Suppressor macrophage (primary cell): ENCODE measurements at regions not wholly inside any gene's neighbourhood (a gene's known extent, or its start where the extent isn't known, plus 50 kb on each side); places are given as distances from the start of the nearest gene placed in this dataset.

ENCODE experiments used
- DNase-seq, 4 experiments: peaks; one replicate each; pipeline ENCODE4 v3.0.0-alpha.2; 2020 to 2022

DNA sequence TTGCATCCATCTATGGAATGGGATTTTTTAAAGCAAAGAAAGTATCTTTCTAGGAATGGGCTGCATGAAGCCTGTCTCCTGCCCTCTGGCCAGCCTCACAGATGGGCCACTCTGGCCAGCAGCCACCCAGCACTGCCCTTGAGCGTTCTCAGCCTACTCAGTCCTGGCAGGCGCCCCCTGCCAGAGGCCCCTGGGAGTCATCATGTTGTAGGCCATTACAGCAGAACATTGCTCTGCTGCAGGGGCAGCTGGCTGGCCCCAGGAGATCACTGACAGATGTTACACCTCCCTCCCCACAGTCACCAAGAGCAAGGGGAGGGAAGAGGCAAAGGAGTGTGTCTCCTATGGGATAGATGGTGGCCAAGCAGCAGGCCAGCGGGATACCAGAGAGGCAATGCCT is 363.7 kb downstream of the NXPE2 start:
- DNase-seq = no peak

DNA sequence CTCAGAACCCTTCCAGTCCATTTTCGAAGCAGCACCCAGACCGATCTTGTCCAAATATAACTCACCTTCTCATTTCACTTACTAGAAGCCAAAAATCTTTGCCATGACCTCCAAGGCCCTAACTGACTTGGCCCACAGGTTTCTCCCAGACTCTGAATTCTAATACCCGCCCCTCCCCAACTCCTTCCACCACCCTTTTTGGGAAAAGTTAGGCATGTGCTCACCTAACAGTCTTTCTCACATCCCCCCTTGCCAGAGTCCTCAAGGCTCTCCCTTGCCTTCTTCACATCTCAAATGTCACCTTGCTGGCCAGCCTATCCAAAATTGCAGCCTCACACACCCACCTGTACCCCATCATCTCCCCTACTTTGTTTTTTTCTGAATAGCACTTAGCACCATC is 369.3 kb downstream of the NXPE2 start:
- no peak for DNase-seq

DNA sequence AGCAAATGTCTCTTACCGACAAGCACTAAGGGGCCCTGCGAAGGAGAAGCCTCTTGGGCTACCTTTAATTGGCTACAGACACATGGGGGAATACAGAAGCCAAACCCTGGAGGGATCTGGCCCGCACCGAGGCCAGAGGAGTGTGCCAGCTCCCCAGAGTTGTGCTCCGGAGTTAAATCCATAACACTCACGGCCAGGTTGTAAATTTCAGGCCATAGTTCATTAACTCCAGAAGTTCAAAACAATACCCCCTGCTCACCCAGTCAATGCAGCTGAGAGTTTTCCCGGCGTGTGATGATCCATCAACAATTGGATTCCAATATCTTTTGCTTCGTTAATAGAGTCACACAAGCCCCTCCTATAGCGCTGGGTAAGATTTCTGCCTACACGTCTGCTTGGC is 371.5 kb downstream of the NXPE2 start:
- DNase-seq = no peak

DNA sequence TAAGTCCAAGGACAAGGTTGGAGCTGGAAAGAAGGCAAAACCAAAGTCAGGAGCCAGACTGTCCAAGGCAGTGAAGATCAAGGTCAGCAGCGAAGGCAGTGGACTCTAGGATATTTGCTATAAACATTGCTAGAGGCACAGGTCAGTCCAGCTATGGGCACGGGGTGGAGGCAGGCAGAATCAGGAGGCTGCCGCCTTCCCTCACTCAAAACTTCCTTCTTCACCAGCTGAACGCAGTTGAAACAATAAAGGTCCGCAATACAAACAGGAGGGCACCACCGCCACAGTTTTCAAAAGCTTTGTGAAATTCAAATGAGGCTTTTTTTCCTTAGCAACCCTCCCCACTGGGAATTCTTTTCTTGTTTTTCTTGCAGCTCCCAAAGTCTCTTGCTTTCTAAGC is 372.4 kb downstream of the NXPE2 start:
- no peak for DNase-seq

DNA sequence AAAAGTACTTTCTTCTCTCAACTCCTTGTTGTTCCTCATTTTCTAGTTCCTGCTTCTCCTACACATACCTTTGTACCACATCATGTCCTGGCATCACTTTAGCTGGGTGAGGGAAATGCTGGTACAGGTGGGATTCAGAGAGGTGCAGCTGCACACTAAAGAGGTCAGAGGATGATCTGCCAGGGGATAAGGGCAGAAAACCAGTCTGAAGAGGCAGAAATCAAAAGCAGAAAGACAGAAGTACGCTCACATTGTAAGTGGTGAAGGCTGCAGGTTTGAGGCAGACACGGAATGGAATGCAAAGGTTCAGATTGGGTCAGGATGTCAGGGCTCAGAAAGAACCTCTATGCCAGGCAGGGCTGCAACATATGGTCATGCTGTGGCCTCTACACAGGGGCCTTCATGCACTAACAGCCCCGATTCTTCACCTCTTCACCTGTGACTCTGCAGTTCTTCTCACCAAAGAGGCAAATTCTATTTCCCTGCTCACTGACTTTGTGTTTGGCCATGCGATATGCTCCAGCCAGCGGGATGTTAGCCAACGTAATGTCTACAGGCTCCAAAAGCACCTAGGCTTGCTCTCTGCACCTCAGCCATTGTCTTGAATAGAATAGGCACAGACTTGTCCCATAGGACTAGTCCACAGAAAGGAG is 373.7 kb downstream of the NXPE2 start:
- no peak for DNase-seq

DNA sequence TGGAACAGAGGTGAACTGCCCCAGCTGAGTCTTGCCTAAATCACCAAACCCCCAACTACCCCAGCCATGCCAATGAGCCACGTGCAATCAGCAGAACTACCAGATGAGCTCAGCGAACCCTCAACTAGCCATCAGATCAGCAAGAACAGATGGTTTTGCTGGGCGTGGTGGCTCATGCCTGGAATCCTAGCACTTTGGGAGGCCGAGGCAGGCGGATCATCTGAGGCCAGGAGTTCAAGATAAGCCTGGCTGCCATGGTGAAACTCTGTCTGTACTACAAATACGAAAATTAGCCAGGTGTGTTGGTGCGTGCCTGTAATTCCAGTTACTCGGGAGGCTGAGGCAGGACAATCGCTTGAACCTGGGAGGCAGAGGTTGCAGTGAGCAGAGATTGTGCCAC is 374.3 kb downstream of the NXPE2 start:
- no peak for DNase-seq

DNA sequence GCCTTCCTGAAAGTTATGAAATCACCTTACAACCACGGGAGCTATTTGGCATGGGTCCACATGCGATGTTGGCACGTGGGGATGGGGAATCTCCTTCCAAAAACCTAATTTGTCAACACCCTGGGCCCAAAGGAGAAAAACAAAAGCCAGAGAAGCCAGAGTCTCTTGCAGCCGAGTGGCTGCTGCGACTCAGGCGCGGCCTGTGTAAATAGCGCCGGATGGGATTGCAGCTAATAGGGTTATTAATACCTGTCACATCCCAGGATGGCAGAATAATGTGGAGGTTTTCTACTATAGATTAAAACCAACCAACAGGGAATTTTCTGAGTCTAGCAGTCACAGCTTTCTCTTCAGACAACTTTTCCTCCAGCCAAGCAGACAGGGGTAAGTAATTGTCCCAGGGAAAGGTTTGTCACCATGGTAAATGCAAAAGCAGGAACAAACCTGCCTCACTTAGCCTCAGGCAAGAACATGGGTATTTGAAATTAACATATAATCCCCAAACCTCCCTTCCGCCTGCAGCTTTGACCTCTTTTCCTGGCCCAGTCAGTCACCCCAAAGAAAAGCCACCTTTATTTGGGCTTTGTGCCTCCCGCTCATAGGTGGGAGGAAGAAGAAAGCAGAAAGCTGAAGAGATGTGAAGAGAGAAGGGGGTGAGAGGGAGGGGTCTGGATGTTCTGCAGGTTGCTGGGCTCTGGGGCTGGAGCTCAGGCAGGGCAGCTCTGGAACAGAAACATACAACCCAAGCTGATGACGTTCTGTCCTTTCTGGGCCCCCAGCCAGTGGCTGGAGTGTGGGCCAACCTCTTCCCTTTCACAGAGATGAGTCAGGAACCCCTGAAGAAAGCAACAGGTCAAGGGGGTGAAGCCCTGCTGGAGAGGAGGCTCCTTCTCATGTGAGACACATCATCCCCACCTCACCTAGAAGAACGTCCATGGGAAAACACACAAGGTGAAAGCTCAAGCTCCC is 376.5 kb downstream of the NXPE2 start:
- no peak for DNase-seq

DNA sequence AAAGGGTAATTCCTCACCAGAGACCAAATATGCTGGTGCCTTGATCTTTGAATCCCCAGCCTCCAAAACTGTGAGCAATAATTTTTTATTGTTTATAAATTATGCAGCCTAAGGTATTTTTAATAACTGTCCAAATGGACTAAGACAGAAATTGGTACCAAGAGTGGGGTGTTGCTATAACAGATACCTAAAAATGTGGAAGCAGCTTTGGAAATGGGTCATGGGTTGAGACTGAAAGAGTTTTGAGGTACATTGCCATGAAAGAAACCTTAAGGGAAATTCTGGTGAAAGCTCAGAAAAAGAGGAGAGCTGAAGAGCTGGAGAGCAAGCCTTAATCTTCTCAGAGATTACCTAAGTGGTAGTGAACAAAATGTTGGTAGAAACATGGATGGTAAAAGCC is 378.2 kb downstream of the NXPE2 start:
- DNase-seq = no peak

DNA sequence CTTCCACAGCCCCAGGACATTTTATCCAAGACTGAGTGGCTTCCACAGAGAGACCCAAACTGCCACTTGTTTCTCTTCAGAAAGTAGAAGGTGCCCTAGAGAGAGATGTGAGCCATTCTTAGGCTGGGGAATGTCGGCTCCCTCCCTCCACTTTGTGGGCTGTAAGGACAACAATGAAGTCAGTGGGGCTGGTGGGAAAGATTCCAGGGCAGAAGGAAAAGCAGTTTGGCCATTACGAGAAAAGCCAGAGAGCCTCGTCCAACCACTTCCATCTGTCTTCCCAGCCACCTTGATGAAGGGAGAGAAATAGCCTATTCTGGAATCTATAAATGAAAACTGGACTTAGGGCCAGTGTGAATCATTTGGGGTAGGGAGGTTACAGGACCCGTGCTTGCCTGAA is 382.5 kb downstream of the NXPE2 start:
- no peak for DNase-seq

DNA sequence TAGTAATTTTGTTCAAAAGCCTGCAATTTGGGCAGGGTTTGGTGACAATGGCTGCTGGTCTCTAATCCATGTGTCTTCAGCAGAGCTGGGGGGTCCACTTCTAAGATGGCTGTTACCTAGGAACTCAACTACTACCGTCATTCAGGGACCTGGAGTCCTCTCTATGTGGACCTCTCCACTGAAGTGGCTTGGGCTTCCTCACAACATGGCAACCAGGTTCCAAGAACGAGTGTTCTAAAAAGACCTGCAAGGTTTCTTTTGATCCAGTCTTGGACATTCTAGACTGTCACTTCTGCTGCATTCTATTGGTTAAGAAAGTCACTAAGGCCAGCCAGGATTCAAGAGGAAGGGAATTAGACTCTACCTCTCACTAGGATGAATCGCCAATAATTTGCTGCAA is 387.0 kb downstream of the NXPE2 start:
- no peak for DNase-seq

DNA sequence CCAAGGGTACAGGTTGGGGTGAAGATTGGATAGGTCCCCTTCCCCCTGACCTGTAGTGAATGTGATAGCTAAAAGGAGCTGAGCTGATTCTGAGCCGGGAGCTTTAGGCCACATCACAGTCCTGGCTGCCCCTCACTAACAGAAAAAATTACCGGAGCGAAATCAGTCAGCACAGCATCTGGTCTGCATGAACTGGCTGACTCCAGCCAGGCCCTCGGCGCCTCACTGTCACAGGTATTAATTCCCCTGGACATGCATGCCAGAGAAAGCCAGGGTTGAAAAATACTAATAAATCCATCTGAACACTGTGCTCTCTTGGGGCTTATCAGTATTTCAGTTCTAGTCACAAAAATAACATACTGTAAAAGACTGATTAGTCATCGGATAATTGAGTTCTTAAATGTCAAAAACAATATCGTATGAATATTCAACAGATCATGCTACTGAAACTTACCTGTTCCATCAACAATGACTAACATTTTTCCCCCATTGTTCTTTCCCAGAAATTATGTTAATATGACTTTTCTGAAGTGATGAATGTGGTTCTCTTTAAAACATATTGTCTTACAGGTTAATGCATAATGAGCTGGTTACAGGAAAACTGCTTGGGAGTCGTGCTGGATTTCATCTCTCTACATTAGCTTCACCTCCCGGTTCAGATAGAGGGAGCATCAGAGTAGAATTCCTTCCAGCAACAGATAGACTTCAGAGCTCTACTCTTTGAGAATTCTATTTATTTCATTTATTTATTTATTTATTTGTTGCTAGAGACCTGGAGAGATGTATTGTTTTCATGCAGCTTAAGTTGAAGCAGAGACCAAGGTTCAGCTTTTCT is 387.7 kb downstream of the NXPE2 start:
- no peak for DNase-seq

DNA sequence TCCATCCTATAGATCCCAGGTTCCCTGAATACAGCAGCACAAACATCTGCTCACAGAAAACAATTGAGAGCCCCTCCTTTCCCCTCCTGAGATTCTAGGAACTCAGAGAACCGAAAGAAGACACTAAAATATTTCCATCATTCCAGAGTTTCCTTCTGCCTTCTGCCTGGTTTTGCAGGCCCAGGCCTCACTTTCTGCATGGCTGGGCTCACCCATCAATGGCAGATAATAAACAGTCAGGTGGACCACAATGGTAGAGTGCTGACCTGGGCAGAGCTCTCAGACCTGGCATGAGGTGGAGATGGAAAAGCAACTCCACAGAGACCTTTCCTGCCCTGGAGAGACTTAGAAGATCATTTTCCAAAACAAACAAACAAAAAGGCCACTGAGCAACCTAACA is 389.1 kb downstream of the NXPE2 start:
- no peak for DNase-seq

DNA sequence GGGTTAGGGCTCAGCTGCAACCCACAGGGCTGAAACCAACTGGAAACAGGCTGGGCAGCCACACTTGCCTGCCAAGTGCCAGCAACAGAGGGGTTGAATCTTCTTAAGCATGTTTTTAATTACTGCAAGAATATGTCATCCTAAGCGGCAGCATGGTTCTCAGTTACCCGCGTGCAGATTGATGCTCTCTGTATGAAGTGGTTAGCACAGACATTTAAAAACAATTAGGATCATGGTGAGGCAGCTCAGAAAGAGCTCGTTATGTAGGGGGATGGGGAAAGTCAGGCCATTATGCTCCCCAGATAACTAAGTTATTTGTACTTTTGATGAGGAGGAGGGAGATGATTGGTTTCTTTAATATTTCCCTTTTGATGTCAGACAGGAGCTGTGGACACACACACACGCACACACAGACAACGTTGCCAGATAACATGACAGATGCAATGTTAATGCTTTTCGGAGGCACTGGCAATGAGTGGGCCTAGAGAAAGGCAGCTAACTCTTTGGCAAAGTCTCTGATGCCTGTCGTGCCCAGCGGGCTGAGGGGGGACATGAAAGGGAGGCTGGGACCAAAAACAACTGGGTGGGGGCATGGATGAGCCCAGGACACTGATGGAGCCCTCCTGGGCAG is 389.7 kb downstream of the NXPE2 start:
- no peak for DNase-seq

DNA sequence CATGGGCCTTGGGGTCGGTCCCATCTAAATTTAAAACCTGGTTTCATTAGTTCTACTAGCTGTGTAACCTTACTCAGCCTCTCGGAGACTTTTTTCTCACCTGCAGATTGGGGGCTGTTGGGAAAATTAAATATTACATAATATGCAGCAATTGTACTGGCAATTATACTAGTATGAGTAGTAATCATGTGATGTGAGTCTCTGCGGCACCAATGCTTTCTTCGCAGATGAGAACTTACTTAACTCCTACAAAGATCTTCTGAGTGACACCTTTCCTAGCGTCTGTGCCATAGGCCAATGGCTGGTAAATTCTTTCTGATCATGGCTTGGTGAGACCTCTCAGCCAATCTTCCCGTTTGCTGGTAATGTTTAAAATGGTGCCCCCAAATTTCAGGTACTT is 391.3 kb downstream of the NXPE2 start:
- no peak for DNase-seq

DNA sequence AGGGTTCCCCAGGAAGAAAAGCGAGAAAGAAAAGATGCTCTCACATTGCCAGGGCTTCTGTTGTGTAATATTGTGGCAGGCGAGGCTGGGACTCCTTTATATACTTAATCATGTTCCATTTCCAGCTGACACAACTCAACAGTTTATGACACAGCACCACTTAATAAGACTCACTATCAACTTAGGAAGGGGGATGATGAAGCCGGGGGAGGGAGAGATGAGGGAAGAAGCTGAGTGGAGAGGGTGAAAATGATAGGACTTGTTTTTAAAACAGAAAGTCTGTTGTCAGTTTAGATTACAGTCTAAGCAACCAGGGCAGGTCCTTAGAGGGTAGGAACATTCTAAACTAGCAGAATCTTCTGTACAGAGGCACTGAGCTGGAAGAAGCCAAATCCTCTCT is 397.0 kb downstream of the NXPE2 start:
- no peak for DNase-seq

DNA sequence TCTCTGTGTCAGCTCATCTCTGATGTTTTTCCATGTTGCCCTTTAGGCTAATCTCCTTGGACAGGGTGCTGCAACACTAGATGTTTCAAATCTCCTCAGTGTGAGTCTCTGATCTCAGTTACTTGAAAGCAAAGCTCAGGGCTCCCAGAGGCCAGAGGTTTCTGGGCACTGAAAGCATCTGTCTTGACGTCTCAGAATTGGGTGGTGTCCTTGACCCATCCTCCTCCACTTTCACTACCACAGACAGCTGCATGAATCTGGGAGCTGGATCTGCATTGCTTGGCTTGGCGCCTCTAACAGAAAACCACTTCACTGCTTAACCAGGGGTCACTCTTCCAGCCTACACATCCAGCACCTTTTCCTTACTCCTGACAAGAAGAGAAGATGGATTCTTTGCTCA is 399.4 kb downstream of the NXPE2 start:
- no peak for DNase-seq

DNA sequence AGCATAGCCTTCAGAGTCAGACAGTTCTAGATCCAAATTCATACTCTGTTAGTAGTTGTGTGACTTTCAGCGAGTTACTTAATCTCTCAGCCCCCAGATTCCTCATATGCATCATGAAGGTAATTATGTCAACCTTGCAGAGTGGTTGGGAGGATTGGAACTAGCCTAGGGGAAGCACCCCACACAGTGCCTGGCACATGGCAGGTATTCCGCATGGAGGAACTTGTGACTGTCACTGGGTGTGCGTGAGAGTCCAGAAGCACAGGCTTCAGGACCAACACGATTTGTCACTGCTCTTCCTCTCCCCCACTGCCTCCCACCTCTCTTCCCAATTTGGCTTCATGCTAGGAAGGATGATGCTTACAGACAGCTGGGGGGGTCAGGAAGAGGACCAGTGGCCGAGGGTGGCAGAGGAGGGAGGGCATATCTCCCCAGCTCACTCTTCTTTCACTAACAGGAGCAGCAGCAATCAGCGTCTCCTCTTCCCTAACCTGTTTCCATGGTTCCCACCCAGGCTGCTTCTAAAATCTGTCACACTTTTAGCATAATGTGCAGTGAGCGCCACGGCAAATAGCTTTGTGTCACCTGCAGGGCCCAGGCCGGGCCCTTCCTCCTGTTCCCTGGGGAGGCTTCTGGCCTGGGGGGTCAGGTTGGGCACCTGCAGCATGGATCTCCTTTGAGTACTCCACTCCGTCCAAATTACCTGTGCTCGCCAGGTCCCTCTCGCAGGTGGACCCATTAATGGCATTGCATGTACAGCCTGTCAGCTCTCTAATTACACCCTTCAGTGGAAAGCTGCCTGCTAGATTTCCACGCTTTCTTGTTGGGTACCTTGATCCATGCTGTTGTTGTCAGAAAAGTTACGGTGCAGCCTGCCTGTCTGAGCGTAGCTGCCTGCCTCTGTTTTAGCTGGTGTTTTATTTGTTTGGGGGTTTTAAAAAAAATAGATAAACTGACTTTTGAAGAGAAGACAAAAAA is 400.4 kb downstream of the NXPE2 start:
- DNase-seq = no peak

DNA sequence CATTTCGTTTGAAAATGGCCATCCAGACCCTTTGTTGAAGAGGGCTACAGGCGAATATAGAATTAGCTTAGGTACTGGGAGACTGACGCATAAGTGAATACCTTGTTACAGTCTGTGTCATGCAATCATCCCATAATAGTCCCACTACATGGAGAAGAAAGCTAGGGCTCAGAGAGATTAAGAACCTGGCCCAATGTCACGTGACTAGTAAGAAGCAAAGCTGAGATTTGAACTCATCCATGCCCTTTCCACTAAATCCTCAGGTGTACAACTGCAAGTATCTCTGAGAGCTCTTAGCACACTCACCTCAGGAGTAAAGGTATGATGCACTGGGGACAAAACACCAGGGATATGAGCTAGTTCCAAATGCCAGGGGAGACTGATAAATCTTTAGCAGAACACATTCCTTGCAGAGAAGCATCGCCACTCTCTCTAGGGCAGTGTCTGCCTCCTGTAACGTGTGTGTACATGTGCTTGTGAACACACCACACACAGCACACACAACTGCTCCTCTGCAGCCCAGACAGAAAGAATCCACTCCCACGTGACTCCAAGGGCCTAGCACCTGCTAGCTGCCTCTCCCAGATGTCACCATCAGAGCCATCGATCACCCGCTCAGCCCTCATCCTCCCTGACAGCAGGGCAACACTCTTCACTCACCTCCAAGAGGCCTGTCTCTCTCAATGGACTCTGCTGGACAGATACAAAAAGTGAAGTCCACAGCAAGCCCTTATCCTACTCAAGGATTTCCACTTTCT is 402.8 kb downstream of the NXPE2 start:
- no peak for DNase-seq

DNA sequence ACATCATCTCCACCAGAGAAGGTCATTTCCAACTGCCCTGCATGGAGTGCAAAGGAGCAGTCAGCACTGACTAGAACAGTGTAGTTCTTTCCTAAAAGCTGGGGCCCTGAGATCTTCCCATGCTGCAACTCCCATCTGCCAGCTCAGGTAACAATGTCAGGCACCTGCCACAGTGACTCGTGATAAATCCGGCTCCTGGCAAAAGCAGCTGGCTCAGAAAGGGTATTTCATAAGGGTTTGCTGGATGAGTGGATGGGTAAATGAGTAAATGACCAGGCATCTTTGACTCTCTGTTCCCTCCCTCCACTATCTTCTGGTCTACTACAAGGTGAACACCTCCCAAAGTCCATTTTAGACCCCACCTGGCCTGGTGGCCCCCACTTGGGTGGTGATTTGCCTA is 403.6 kb downstream of the NXPE2 start:
- no peak for DNase-seq

DNA sequence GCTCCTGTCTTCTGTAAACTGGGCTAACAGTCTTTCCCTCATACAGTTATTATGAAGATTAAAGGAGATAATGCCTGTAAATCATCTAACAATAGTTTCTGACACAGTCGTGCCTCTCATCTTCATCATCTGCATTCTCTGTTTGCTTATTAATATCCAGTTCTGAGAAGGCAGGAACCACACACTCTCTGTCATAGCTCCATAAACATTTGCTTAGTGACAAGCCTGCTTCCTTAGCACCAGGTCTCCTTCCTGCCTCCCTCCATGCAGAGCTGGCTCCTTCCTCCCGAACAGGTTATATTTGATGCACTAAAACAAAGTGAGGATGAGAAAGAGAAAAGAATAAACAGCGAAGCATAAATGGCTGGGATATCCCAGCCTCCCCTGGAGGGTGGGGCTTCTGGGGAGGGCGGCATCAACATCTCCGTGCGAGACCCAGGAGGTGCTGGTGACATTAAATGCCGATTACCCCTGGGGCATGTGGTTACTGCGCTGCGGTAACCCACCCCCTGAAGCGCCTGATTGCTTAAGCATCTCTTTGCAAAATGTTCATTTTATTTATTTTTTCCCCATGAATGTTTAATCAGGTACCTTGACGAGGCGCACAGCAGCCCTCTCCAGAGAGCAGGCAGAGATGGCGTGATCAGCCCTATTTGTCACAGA is 404.9 kb downstream of the NXPE2 start:
- DNase-seq = no peak
